ENCODE measurements at regions not wholly inside any gene's neighbourhood (a gene's known extent, or its start where the extent isn't known, plus 50 kb on each side); places are given as distances from the start of the nearest gene placed in this dataset.

- DNase-seq, result no peak
- H3K14ac ChIP-seq (ENCODE audit: insufficient read depth, low read length), result no peak overlapping the region
- no peak overlapping the region for H3K27ac ChIP-seq (ENCODE audit: insufficient read length, low read depth, low read length)
- H4K5ac ChIP-seq (ENCODE audit: insufficient read length, low read depth, low read length), result no peak overlapping the region
- H3K18ac ChIP-seq (ENCODE audit: insufficient read length, low read depth, low read length), result no peak overlapping the region
- H3K9ac ChIP-seq (ENCODE audit: extremely low read depth, insufficient read length, low read length), result no peak overlapping the region
- H2AFZ ChIP-seq (ENCODE audit: low read length), result no peak overlapping the region
- no peaks in the 10 kb centered on the region for H3K36me3 Mint-ChIP-seq (ENCODE audit: insufficient read depth in 1 of 3, low read depth in 3 of 3)
- H3K4ac ChIP-seq (ENCODE audit: low read depth, low read length), result no peak overlapping the region
- H2BK15ac ChIP-seq (ENCODE audit: low read depth, low read length), result no peak overlapping the region
- no peak overlapping the region for H2BK120ac ChIP-seq (ENCODE audit: low read depth, low read length, poor library complexity, severe bottlenecking)
- no peaks in the 10 kb centered on the region for H3K23me2 ChIP-seq (ENCODE audit: insufficient read length, low read depth, low read length, poor library complexity, severe bottlenecking)
- no peak overlapping the region for H2BK5ac ChIP-seq (ENCODE audit: insufficient read length, low read length)
- H3K4me1 ChIP-seq (ENCODE audit: insufficient read depth, low read length), result no peaks in the 10 kb centered on the region
- no peaks in the 10 kb centered on the region for H3K9me3 ChIP-seq (ENCODE audit: control insufficient read depth, low read depth, low read length)
- H3K27me3 Mint-ChIP-seq (ENCODE audit: low read depth), result no peaks in the 10 kb centered on the region
- H3K27ac Mint-ChIP-seq, result no peak overlapping the region
- H2BK20ac ChIP-seq (ENCODE audit: low read depth, low read length, poor library complexity, severe bottlenecking), result no peak overlapping the region
- no peak overlapping the region for H4K8ac ChIP-seq (replicated peaks; ENCODE audit: insufficient read length, low read depth, low read length)
- TF ChIP-seq CTCF (conservative IDR thresholded peaks at IDR 0.05), result no peak
- H3K23ac ChIP-seq (ENCODE audit: insufficient read length, low read depth, low read length), result no peak overlapping the region
- no peak overlapping the region for H2AK5ac ChIP-seq (ENCODE audit: insufficient read length, low read length)
- H3K9me3 Mint-ChIP-seq, result no peaks in the 10 kb centered on the region
- H2BK12ac ChIP-seq (ENCODE audit: insufficient read length, low read depth, low read length), result no peak overlapping the region
- no peaks in the 10 kb centered on the region for H4K20me1 ChIP-seq (ENCODE audit: control insufficient read depth, insufficient read depth, insufficient read length)
- H3K79me2 ChIP-seq (ENCODE audit: insufficient read depth, low read length), result no peaks in the 10 kb centered on the region
- no peak overlapping the region for H3K4me2 ChIP-seq (ENCODE audit: insufficient read depth, insufficient read length, low read length)
- H3T11ph ChIP-seq (ENCODE audit: low read length), result no peak overlapping the region
- no peak overlapping the region for H3K56ac ChIP-seq (ENCODE audit: insufficient read length, low read depth, low read length)
- no peaks in the 10 kb centered on the region for H3K4me1 Mint-ChIP-seq
- no peak overlapping the region for H3K4me3 Mint-ChIP-seq
- no peaks in the 10 kb centered on the region for H3K79me1 ChIP-seq (ENCODE audit: insufficient read depth, low read depth, low read length, poor library complexity, severe bottlenecking)
- H4K91ac ChIP-seq (ENCODE audit: insufficient read length, low read depth, low read length), result no peak overlapping the region
- no peaks in the 10 kb centered on the region for H3K27me3 ChIP-seq (ENCODE audit: insufficient read depth, low read length)
- no CpG with 5 or more reads among the region's 1 CpG for WGBS (ENCODE audit: extremely low coverage, insufficient read length, low lambda C conversion rate)
Observed at GRCh38 chr4:33427676-33428075, 2707.5 kb downstream of the PCDH7 start.

Measured in H9 (cell line).